ENCODE measurements at regions not wholly inside any gene's neighbourhood (a gene's known extent, or its start where the extent isn't known, plus 50 kb on each side); places are given as distances from the start of the nearest gene placed in this dataset.

GRCh38 chr12:85425926-85426325 is 145.9 kb downstream of the ALX1 start:
- no peak for TF ChIP-seq POLR2AphosphoS5 (IDR thresholded peaks at IDR 0.05; ENCODE audit: low read depth, low read length)
- TF ChIP-seq TAF1 (IDR thresholded peaks at IDR 0.05; ENCODE audit: borderline replicate concordance, low read depth, low read length) = no peak

All from GM12892 (cell line).